NCI-H524 treated with DMSO at 0.1 percent for 48 hours (cell line): ENCODE measurements at regions not wholly inside any gene's neighbourhood (a gene's known extent, or its start where the extent isn't known, plus 50 kb on each side); places are given as distances from the start of the nearest gene placed in this dataset.

Source experiments
- DNase-seq: peaks from one replicate; lab custom pipeline; 2025; lab: John Stamatoyannopoulos, UW

- DNase-seq, result no peak
These were observed 185.9 kb downstream of the TRIM27 start for GRCh38 chr6:28737750-28738395.

- DNase-seq, result no peak
These were observed 185.4 kb downstream of the TRIM27 start for GRCh38 chr6:28738396-28738765.

GRCh38 chr6:28741363-28741762, 182.4 kb downstream of the TRIM27 start:
- no peak for DNase-seq

- DNase-seq, result no peak
These were observed 181.0 kb downstream of the TRIM27 start for GRCh38 chr6:28742668-28743270.

- no peak for DNase-seq
These were observed 180.5 kb downstream of the TRIM27 start for GRCh38 chr6:28743271-28743789.

- DNase-seq, result no peak
These were observed 176.6 kb downstream of the TRIM27 start for GRCh38 chr6:28747083-28747630.

- peak; percentile 62 for DNase-seq
These were observed 176.1 kb downstream of the TRIM27 start for GRCh38 chr6:28747631-28748157.

- DNase-seq, result no peak
These were observed 175.6 kb downstream of the TRIM27 start for GRCh38 chr6:28748192-28748591.

GRCh38 chr6:28750926-28751458, 172.8 kb downstream of the TRIM27 start:
- DNase-seq, result no peak

- DNase-seq, result no peak
These were observed 172.3 kb downstream of the TRIM27 start for GRCh38 chr6:28751514-28751913.

GRCh38 chr6:28751963-28752350, 171.8 kb downstream of the TRIM27 start:
- DNase-seq, result no peak

- no peak for DNase-seq
These were observed 166.2 kb downstream of the TRIM27 start for GRCh38 chr6:28757429-28758045.

- DNase-seq, result no peak
These were observed 165.6 kb downstream of the TRIM27 start for GRCh38 chr6:28758046-28758817.

GRCh38 chr6:28758818-28759235, 165.0 kb downstream of the TRIM27 start:
- no peak for DNase-seq

- no peak for DNase-seq
These were observed 159.6 kb downstream of the TRIM27 start for GRCh38 chr6:28764014-28764723.

GRCh38 chr6:28764761-28765282, 159.0 kb downstream of the TRIM27 start:
- no peak for DNase-seq

- no peak for DNase-seq
These were observed 157.8 kb downstream of the TRIM27 start for GRCh38 chr6:28765978-28766351.

GRCh38 chr6:28766426-28766825, 157.4 kb downstream of the TRIM27 start:
- DNase-seq, result no peak

- DNase-seq, result no peak
These were observed 156.7 kb downstream of the TRIM27 start for GRCh38 chr6:28767133-28767532.

GRCh38 chr6:28767691-28768090, 156.1 kb downstream of the TRIM27 start:
- no peak for DNase-seq
